ENCODE measurements at regions not wholly inside any gene's neighbourhood (a gene's known extent, or its start where the extent isn't known, plus 50 kb on each side); places are given as distances from the start of the nearest gene placed in this dataset.
"Not testable (repeated sequence)": the region's sequence is repeated elsewhere in the genome, so short reads cannot be mapped to it uniquely, and the experiment has no call there.

GRCh38 chr16:26982422-26982821, 84.3 kb upstream of the C16orf82 start:
- Mint-ChIP-seq H3K27me3 (peaks cover 19 to 30% of the 10 kb centered on the region in 2 donors), H3K4me1 (no peaks in the 10 kb centered on the region), H3K4me3 (no peak overlapping the region), H3K9me3 (no peaks in the 10 kb centered on the region), H3K36me3 (no peaks in the 10 kb centered on the region), H3K27ac (no peak overlapping the region)
- Histone ChIP-seq H3K4me3 (ENCODE audit: control insufficient read depth in 1 of 2, extremely low read depth in 1 of 2, low read length in 1 of 2) (no peak overlapping the region), H3K9me3 (no peaks in the 10 kb centered on the region), H3K4me1 (ENCODE audit: control insufficient read depth in 1 of 2, extremely low read depth in 1 of 2, insufficient read depth in 2 of 2, low read length in 2 of 2) (no peaks in the 10 kb centered on the region), H3K27ac (ENCODE audit: low read length) (no peak overlapping the region), H3K36me3 (ENCODE audit: control insufficient read depth in 2 of 2, extremely low read depth in 1 of 2, insufficient read depth in 1 of 2, low read length in 1 of 2) (no peaks in the 10 kb centered on the region), H3K27me3 (replicated peaks in 1 of 2; ENCODE audit: control insufficient read depth in 2 of 2, extremely low read depth in 1 of 2, insufficient read depth in 2 of 2, low read length in 1 of 2) (peaks cover 0 to 13% of the 10 kb centered on the region in 2 experiments)
- ChIA-PET POLR2A (no interaction called here), CTCF (no interaction called here)
- no peak for DNase-seq
- WGBS (ENCODE audit: insufficient coverage) = no CpG with 5 or more reads among the region's 2 CpGs
- ATAC-seq (replicated peaks in 1 of 4) = no peak

GRCh38 chr16:26983426-26983825, 83.3 kb upstream of the C16orf82 start:
- Mint-ChIP-seq H3K27me3 (peaks cover 21 to 30% of the 10 kb centered on the region in 2 donors), H3K4me1 (no peaks in the 10 kb centered on the region), H3K36me3 (no peaks in the 10 kb centered on the region)

GRCh38 chr16:26985100-26986065, 81.3 kb upstream of the C16orf82 start:
- POLR2A ChIA-PET = no interaction called here

More at GRCh38 chr16:26983426-26983825, 83.3 kb upstream of the C16orf82 start:
- Histone ChIP-seq H3K27me3 (replicated peaks in 1 of 2; ENCODE audit: control insufficient read depth in 2 of 2, extremely low read depth in 1 of 2, insufficient read depth in 2 of 2, low read length in 1 of 2) (peaks cover 0 to 19% of the 10 kb centered on the region in 2 experiments), H3K4me3 (ENCODE audit: control insufficient read depth in 1 of 2, extremely low read depth in 1 of 2, low read length in 1 of 2) (no peak overlapping the region), H3K27ac (ENCODE audit: low read length) (no peak overlapping the region), H3K9me3 (no peaks in the 10 kb centered on the region), H3K36me3 (ENCODE audit: control insufficient read depth in 2 of 2, extremely low read depth in 1 of 2, insufficient read depth in 1 of 2, low read length in 1 of 2) (no peaks in the 10 kb centered on the region), H3K4me1 (ENCODE audit: control insufficient read depth in 1 of 2, extremely low read depth in 1 of 2, insufficient read depth in 2 of 2, low read length in 2 of 2) (no peaks in the 10 kb centered on the region)
- WGBS (ENCODE audit: insufficient coverage) = no CpG with 5 or more reads among the region's 2 CpGs
- POLR2A ChIA-PET = no interaction called here
- H3K4me3 Mint-ChIP-seq = no peak overlapping the region
- H3K9me3 Mint-ChIP-seq = no peaks in the 10 kb centered on the region
- H3K27ac Mint-ChIP-seq = no peak overlapping the region
- DNase-seq (no peak), ATAC-seq (replicated peaks in 1 of 4) (no peak)
- CTCF ChIA-PET = no interaction called here

GRCh38 chr16:26987597-26988010, 79.1 kb upstream of the C16orf82 start:
- Mint-ChIP-seq H3K36me3 (no peaks in the 10 kb centered on the region), H3K4me1 (no peaks in the 10 kb centered on the region), H3K9me3 (no peaks in the 10 kb centered on the region), H3K27me3 (peaks cover 23 to 25% of the 10 kb centered on the region in 2 donors), H3K27ac (no peak overlapping the region), H3K4me3 (no peak overlapping the region)
- CTCF ChIA-PET = no interaction called here
- ATAC-seq (replicated peaks in 1 of 4) = no peak
- H3K4me1 ChIP-seq (ENCODE audit: control insufficient read depth in 1 of 2, extremely low read depth in 1 of 2, insufficient read depth in 2 of 2, low read length in 2 of 2) = no peaks in the 10 kb centered on the region
- WGBS (ENCODE audit: insufficient coverage) = 38% methylated on average over 6 of the region's 7 CpGs
- H3K27ac ChIP-seq (ENCODE audit: low read length) = no peak overlapping the region
- no peaks in the 10 kb centered on the region for H3K36me3 ChIP-seq (ENCODE audit: control insufficient read depth in 2 of 2, extremely low read depth in 1 of 2, insufficient read depth in 1 of 2, low read length in 1 of 2)
- H3K27me3 ChIP-seq (replicated peaks in 1 of 2; ENCODE audit: control insufficient read depth in 2 of 2, extremely low read depth in 1 of 2, insufficient read depth in 2 of 2, low read length in 1 of 2) = peaks cover 0 to 19% of the 10 kb centered on the region in 2 experiments
- H3K4me3 ChIP-seq (ENCODE audit: control insufficient read depth in 1 of 2, extremely low read depth in 1 of 2, low read length in 1 of 2) = no peak overlapping the region
- DNase-seq = no peak
- no peaks in the 10 kb centered on the region for H3K9me3 ChIP-seq
- POLR2A ChIA-PET = no interaction called here

More at GRCh38 chr16:26985100-26986065, 81.3 kb upstream of the C16orf82 start:
- H3K4me1 Mint-ChIP-seq = no peaks in the 10 kb centered on the region
- no peak overlapping the region for H3K4me3 Mint-ChIP-seq
- 72% methylated on average over 14 of the region's 17 CpGs for WGBS (ENCODE audit: insufficient coverage)
- Histone ChIP-seq H3K27ac (ENCODE audit: low read length) (no peak overlapping the region), H3K9me3 (no peaks in the 10 kb centered on the region), H3K36me3 (ENCODE audit: control insufficient read depth in 2 of 2, extremely low read depth in 1 of 2, insufficient read depth in 1 of 2, low read length in 1 of 2) (no peaks in the 10 kb centered on the region), H3K4me3 (ENCODE audit: control insufficient read depth in 1 of 2, extremely low read depth in 1 of 2, low read length in 1 of 2) (no peak overlapping the region), H3K27me3 (replicated peaks in 1 of 2; ENCODE audit: control insufficient read depth in 2 of 2, extremely low read depth in 1 of 2, insufficient read depth in 2 of 2, low read length in 1 of 2) (peaks cover 0 to 19% of the 10 kb centered on the region in 2 experiments), H3K4me1 (ENCODE audit: control insufficient read depth in 1 of 2, extremely low read depth in 1 of 2, insufficient read depth in 2 of 2, low read length in 2 of 2) (no peaks in the 10 kb centered on the region)
- H3K36me3 Mint-ChIP-seq = no peaks in the 10 kb centered on the region
- peaks cover 21 to 24% of the 10 kb centered on the region in 2 donors for H3K27me3 Mint-ChIP-seq
- no peak overlapping the region for H3K27ac Mint-ChIP-seq
- no peak for ATAC-seq (replicated peaks in 1 of 4)
- no peaks in the 10 kb centered on the region for H3K9me3 Mint-ChIP-seq
- CTCF ChIA-PET = no interaction called here
- no peak for DNase-seq

GRCh38 chr16:26988186-26988585, 78.5 kb upstream of the C16orf82 start:
- DNase-seq = no peak
- Mint-ChIP-seq H3K27ac (no peak overlapping the region), H3K9me3 (no peaks in the 10 kb centered on the region), H3K4me1 (no peaks in the 10 kb centered on the region), H3K27me3 (peaks cover 23 to 25% of the 10 kb centered on the region in 2 donors), H3K4me3 (no peak overlapping the region), H3K36me3 (no peaks in the 10 kb centered on the region)
- H3K27me3 ChIP-seq (replicated peaks in 1 of 2; ENCODE audit: control insufficient read depth in 2 of 2, extremely low read depth in 1 of 2, insufficient read depth in 2 of 2, low read length in 1 of 2) = peaks cover 0 to 21% of the 10 kb centered on the region in 2 experiments
- 32% methylated on average over 2 of the region's 5 CpGs for WGBS (ENCODE audit: insufficient coverage)
- CTCF ChIA-PET = no interaction called here
- POLR2A ChIA-PET = no interaction called here
- no peak for ATAC-seq (replicated peaks in 1 of 4)
- H3K4me1 ChIP-seq (ENCODE audit: control insufficient read depth in 1 of 2, extremely low read depth in 1 of 2, insufficient read depth in 2 of 2, low read length in 2 of 2) = no peaks in the 10 kb centered on the region
- no peaks in the 10 kb centered on the region for H3K9me3 ChIP-seq
- no peak overlapping the region for H3K4me3 ChIP-seq (ENCODE audit: control insufficient read depth in 1 of 2, extremely low read depth in 1 of 2, low read length in 1 of 2)
- no peak overlapping the region for H3K27ac ChIP-seq (ENCODE audit: low read length)
- H3K36me3 ChIP-seq (ENCODE audit: control insufficient read depth in 2 of 2, extremely low read depth in 1 of 2, insufficient read depth in 1 of 2, low read length in 1 of 2) = no peaks in the 10 kb centered on the region

- H3K27ac ChIP-seq (ENCODE audit: low read length); H3K4me3 ChIP-seq (ENCODE audit: control insufficient read depth in 1 of 2, extremely low read depth in 1 of 2, low read length in 1 of 2); ATAC-seq (replicated peaks in 1 of 4); H3K36me3 Mint-ChIP-seq; H3K4me1 ChIP-seq (ENCODE audit: control insufficient read depth in 1 of 2, extremely low read depth in 1 of 2, insufficient read depth in 2 of 2, low read length in 2 of 2); CTCF ChIA-PET; POLR2A ChIA-PET; H3K27ac Mint-ChIP-seq; DNase-seq; H3K4me1 Mint-ChIP-seq; H3K4me3 Mint-ChIP-seq; H3K9me3 ChIP-seq; H3K36me3 ChIP-seq (ENCODE audit: control insufficient read depth in 2 of 2, extremely low read depth in 1 of 2, insufficient read depth in 1 of 2, low read length in 1 of 2); H3K9me3 Mint-ChIP-seq: not testable (repeated sequence)
- WGBS (ENCODE audit: insufficient coverage) = 75% methylated on average over 1 of the region's 5 CpGs
- peaks cover 24 to 31% of the 10 kb centered on the region in 2 donors for H3K27me3 Mint-ChIP-seq
- H3K27me3 ChIP-seq (replicated peaks in 1 of 2; ENCODE audit: control insufficient read depth in 2 of 2, extremely low read depth in 1 of 2, insufficient read depth in 2 of 2, low read length in 1 of 2) = peaks cover 0 to 23% of the 10 kb centered on the region in 2 experiments
Observed at GRCh38 chr16:26990384-26991120, 76.2 kb upstream of the C16orf82 start.
